NCI-H2081 (cell line): ENCODE measurements at regions not wholly inside any gene's neighbourhood (a gene's known extent, or its start where the extent isn't known, plus 50 kb on each side); places are given as distances from the start of the nearest gene placed in this dataset.

Source experiments
- DNase-seq, 2 experiments: peaks; one replicate each; lab custom pipeline; 2025; lab: John Stamatoyannopoulos, UW

DNA sequence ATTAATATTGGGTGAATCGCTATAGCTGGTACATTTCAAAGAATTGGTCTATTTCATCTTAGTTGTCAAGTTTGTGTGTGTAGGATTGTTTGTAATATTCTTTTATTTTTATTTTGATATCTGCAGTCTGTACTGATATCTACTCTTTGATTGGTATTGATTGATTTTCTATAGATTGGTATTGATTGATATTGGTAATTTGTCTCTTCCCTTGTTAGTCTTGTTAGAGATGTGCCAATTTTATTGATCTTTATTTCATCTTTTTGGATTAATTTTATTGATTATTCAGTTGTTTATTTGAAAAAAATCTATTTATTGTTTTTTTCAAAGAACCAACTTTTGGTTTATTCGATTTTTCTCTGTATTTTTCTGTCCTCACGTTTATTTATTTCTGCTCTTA, 61.4 kb downstream of the TM2D3 start:
- DNase-seq: no peak

DNA sequence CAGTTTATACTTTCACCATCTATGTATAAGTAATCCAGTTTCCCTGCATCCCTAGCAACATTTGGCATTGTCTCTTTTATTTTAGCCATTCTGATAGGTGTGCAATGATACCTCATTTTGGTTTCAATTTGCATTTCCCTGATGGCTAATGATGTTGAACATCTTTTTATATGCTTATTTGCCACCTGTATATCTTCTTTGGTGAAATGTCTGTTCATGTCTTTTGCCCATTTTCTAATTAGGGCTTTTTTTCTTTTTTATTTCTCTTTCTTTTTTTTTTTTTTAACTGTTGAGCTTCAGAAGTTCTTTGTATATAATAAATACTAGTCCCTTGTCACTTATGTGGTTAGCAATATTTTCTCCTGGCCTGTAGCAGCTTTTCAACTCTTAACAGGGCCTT, 68.9 kb downstream of the TM2D3 start:
- no peak for DNase-seq

DNA sequence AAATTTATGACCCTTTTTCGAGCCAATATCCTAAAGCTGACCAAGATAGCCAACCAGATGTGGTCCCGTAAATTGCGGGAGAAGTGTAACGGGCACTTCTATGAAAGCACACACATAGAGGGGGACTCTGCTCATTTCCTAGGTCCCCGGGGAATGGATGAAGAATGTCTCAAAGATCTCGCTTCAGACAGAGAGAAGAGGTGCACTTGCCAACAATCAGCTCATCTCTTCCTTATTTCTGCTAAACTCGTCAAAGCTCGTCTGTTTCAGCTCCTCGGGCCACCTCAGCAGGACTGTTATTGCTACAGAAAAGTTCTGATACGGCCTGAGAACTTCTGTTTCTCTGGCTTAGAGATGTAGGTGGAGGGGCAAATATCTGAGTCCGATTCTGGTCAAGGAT, 71.8 kb downstream of the TM2D3 start:
- DNase-seq: no peak

DNA sequence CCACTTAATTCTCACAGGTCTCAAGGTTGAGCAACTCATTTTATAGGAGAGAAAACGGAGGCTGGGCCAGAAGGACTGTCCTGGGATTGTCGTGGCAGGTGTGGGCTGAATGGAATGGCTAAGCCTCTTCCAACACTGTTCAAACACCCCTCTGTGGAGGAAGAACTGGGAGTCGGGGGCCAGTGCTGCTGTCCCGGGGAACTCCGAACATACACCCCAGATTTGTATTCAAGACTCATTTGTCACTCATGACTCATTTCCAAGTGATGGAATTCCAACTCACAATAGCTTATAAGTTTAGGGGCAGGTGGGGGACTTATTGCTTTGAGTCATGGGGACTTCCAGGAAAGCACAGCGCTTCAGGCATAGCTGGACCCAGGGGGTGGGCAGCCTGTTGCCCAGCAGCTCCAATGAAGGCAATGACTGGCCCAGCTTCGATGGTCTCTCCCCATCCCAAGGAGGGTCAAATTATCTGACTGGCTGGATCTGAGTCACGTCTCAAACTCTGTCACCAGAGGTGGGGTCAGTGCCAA, 72.5 kb downstream of the TM2D3 start:
- DNase-seq: no peak

- DNase-seq: peak in 1 of 2 experiments; percentile 4
Observed at GRCh38 chr15:101578443-101578894, 73.7 kb downstream of the TM2D3 start.

DNA sequence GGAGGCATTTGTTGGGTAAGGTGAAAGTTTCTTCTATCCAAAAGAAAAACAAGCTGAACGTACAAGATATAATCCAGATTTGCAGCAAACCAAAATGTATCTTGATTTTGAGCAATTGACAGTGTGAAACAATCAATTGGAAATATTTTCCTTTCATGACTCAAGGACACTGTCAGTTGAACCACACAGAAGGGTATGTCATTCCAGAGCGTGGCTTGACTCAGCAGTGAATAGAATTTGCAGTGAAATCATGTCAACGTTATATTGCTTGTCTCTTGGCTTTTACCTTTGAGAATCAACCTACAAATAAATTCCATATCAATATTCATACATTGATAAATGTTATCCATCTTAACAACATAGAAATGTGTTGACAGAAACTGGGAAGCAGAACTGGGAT, 78.2 kb downstream of the TM2D3 start:
- no peak for DNase-seq

DNA sequence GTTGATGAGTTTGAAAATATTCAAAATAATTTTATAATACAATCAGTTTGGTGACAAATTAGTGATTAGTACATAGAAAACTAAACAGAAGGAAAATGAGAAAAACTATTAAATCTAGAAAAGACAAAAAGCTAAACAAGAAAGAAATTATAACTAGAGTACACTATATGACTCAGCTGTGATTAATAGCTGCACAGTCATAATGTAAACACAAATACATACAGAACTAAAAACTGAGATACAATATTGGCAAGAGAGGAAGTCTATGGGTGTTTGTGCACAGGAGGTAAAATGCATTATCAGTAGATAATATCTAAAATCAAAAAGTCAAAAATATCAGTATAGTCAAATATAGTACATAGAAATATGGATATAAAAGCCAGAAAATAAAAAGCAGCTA, 80.7 kb upstream of the PCSK6 start:
- DNase-seq: no peak

DNA sequence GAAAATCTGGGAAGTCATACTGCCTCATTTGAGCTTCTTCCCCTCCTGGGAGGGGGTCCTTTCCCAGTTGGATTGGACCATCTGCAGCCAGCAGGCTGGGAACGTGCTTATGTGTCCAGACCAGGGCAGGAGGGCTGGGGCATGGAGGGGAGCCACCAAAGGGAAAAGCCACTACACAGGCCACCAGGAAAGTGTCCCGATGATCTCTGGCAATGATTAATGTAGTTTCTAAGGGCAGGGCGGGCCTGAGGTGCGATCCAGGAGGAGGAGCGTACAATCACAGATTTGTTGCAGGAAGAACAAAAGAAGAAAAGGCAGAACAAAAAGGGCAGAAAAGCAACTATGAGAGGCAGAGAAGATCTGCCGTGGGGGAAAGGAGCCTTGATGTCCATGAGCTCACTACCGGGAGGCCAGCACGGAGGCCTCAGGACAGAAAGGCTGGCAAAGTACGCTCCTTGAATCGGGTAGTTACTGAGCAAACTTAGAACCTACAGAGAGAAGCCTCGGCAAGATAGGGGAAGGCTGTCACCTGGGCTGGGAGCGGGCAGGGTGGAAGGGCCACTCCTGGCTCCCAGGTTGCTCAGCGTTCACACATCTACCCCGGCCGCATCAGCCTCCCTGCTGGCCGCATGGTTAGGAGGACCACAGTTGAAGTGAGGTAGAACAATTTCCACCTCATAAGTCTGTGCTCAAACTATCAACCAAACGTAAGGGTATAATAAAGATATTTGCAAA, 79.5 kb upstream of the PCSK6 start:
- no peak for DNase-seq

- no peak for DNase-seq
Observed at GRCh38 chr15:101568309-101568708, 78.8 kb upstream of the PCSK6 start.

- DNase-seq: no peak
Observed at GRCh38 chr15:101566748-101567488, 77.4 kb upstream of the PCSK6 start.

DNA sequence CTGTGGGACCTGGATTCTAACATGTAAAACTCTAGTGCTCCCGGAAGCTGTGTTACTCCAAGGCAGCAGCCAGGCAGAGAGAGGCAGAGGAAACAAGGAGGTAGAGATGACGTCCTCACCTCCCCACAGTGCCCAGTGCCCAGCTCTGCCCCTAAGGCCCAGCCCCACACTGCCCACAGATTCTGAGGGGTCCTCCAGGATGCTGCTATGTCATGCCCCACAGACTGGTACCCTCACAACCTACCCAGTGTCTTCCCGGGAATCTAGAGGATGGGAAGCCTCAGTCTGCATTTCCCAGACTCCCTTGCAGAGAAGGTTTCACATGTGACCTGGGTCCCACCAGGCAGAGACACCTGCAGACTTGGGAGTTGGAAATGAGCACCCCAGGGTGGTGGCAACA, 75.9 kb upstream of the PCSK6 start:
- no peak for DNase-seq

DNA sequence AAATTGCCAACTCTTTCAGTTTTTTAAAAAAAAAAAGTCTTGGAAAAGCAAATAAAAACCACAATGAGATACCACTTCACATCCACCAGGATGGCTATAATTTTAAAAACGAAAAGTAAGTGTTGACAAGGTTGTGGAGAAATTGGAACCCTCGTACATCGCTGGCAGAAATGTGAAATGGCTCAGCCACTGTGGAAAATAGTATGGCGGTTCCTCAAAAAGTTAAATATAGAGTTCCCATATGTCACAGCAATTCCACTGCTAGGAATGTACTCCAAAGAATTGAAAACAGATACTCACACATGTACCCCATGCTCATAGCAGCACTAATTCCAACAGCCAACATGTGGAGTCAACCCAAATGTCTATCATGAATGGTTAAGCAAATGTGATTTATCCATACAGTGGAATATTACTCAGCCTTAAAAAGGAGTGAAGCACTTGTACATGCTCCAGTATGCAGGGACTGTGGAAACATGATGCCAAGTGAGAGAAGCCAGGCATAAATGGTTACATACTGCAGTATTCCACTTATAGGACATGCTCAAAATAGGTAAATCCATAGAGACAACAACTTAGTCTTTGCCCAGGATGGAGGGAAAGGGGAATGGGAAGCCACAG, 73.8 kb upstream of the PCSK6 start:
- no peak for DNase-seq

- no peak for DNase-seq
Observed at GRCh38 chr15:101562428-101563059, 73.0 kb upstream of the PCSK6 start.

DNA sequence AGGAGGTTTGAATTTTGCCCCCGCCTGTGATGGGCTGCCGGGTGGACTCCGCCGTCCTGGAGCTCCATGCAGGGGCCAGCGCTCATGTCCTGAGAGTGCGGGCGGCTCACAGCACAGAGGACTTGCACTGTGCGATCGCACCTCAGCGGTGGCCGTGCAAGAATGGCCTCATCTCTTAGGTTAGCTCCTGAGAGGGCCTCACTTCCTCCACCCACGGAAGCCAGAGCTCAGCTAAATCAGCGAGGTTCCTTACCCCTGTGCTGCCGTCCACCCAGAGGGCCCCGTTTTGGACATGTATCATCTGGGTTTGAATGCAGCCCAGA, 72.0 kb upstream of the PCSK6 start:
- no peak for DNase-seq

GRCh38 chr15:101560722-101561583, 71.4 kb upstream of the PCSK6 start:
- DNase-seq: no peak

DNA sequence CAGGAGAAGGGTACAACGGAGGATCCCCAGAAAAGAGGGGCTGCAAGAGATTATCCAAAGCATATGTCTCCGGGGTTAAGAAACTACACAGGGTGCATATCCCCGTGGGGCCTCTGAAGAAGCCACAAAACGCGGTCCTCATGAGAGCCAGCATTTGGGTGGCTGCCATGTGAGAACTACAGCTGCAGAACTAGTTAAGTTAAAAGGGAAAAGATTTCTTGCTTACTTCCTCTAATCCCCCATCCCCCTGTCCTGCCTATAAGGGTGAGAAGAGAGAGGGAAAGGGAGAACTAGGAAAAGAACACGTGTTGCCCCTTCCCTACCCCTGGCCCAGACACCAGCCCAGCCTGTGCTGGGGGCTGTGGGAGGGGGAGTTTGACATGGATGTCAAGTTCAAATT, 70.4 kb upstream of the PCSK6 start:
- DNase-seq: no peak

- DNase-seq: no peak
Observed at GRCh38 chr15:101558221-101558941, 68.9 kb upstream of the PCSK6 start.

DNA sequence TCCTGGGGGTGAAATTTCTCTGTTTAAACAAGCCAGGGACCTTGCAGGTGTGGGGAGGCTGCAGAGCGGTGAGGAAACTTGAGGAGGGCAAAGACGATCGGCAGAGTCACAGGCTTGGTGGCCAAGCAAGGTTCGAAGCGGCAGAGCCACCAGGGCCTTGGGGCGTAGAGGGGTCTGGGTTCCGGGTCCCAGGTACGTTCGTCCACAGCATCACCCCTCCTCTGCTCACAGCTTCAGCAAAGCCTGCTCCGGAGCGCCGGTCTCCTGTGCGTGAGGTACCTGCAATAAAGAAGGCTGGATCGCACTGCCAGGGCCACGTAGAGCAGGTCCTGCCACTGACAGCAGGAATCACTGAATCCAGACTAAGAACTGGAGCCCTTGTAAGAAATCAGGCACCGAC, 66.8 kb upstream of the PCSK6 start:
- no peak for DNase-seq

DNA sequence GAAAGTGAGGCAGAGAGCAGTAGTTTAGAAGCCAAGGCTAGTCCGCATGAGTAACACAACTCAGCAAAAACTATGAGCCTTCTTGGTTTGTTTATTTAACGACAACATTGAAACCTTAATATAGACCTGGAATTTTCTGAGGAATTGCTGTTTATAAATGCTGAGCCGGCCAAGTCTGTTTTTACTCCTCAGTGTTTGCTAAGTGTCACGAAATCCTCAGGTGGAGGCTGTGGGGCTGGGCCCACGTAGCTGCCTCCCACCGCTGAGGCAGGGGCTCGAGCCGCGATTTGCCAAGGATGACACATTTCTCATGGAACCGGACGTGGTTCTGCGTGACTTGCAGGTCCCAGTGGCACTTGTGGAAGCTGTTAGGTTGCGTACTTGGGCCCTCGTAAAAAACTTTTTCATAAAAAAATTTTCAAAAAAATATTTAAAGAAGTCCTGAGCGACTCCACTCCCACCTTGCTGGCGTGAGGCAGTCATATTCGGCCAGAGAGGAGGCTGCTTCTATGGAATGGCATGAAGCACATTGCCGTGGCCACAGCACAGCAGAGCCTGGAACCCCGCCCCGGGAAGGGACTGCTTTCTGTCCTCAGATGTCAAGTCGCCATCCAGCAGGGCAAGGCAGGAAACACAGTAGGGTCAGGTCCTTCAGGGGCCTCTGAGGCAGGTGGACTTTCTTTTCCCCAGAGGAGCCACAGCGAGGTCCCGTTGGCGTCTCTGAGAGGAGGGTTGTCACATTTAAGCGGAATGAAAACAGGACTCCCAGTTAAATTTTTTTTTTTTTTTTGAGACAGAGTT, 64.8 kb upstream of the PCSK6 start:
- no peak for DNase-seq
